DOHH2 (cell line): ENCODE measurements at regions not wholly inside any gene's neighbourhood (a gene's known extent, or its start where the extent isn't known, plus 50 kb on each side); places are given as distances from the start of the nearest gene placed in this dataset.

Experiments used
- EZH2phosphoT487 ChIP-seq: fragments of 200-600 bp; sonication (generic); IDR thresholded peaks from 2 replicates; pipeline ENCODE4 v1.6.1; 2017; ENCODE audit warnings: borderline replicate concordance, mild to moderate bottlenecking, antibody characterized with exemption, low read length, moderate library complexity, mixed read lengths
- TF ChIP-seq, protein P1 (sequence below): fragments of 200-600 bp; sonication (generic); IDR thresholded peaks from one replicate; pipeline ENCODE4 v1.5.1; 2014; ENCODE audit warnings: antibody characterized with exemption, mild to moderate bottlenecking, low read depth, low read length; ENCODE audit not compliant: poor library complexity, severe bottlenecking

DNA sequence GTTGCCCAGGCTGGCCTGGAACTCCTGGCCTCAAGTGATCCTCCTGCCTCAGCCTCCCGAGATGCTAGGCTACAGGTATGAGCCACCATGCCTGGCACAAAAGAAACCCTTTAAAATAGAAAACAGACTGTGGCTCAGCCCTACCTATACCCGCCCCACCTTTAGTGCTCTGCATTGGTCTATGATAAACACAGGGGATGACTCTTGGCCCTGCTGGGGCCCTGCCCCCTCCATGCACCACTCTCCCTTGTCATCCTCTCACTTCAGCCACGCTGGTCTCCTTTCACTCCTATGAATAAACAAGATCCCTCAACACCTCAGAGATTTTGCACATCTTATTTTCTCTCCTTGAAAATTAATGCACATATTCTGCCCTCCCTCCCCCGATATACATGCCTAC lies 251.4 kb upstream of the KLF14 start:
- TF ChIP-seq EZH2phosphoT487: no peak
- TF ChIP-seq, protein P1, sequence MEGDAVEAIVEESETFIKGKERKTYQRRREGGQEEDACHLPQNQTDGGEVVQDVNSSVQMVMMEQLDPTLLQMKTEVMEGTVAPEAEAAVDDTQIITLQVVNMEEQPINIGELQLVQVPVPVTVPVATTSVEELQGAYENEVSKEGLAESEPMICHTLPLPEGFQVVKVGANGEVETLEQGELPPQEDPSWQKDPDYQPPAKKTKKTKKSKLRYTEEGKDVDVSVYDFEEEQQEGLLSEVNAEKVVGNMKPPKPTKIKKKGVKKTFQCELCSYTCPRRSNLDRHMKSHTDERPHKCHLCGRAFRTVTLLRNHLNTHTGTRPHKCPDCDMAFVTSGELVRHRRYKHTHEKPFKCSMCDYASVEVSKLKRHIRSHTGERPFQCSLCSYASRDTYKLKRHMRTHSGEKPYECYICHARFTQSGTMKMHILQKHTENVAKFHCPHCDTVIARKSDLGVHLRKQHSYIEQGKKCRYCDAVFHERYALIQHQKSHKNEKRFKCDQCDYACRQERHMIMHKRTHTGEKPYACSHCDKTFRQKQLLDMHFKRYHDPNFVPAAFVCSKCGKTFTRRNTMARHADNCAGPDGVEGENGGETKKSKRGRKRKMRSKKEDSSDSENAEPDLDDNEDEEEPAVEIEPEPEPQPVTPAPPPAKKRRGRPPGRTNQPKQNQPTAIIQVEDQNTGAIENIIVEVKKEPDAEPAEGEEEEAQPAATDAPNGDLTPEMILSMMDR: no peak
